Mucosa of rectum (tissue), 2 donors: ENCODE measurements at regions not wholly inside any gene's neighbourhood (a gene's known extent, or its start where the extent isn't known, plus 50 kb on each side); places are given as distances from the start of the nearest gene placed in this dataset.
A peak's percentile ranks its signal among the peaks of the same experiment; 100 is the strongest.

Experiments used
- H3K27ac ChIP-seq, 2 donors: one replicate each; pipeline ENCODE4 v1.7.0; 2013; ENCODE audit warnings: inconsistent platforms in 2 of 2, low read depth in 2 of 2, low read length in 2 of 2
- H3K27me3 ChIP-seq, 2 donors: one replicate each; pipeline ENCODE4 v1.7.0; 2013; ENCODE audit warnings: low read length in 2 of 2; ENCODE audit not compliant: control insufficient read depth in 2 of 2, insufficient read depth in 2 of 2
- H3K36me3 ChIP-seq, 2 donors: one replicate each; pipeline ENCODE4 v1.7.0; 2013; ENCODE audit warnings: low read length in 2 of 2; ENCODE audit not compliant: control insufficient read depth in 2 of 2, insufficient read depth in 2 of 2
- H3K4me1 ChIP-seq, 2 donors: one replicate each; pipeline ENCODE4 v1.7.0; 2013; ENCODE audit warnings: low read length in 2 of 2, mild to moderate bottlenecking in 1 of 2; ENCODE audit not compliant: control insufficient read depth in 2 of 2, insufficient read depth in 2 of 2
- H3K4me3 ChIP-seq, 2 donors: one replicate each; pipeline ENCODE4 v1.7.0; 2013; ENCODE audit warnings: low read length in 2 of 2
- H3K9ac ChIP-seq, 2 donors: one replicate each; pipeline ENCODE4 v1.7.0; 2013; ENCODE audit warnings: low read length in 2 of 2, low read depth in 1 of 2, mild to moderate bottlenecking in 1 of 2
- H3K9me3 ChIP-seq, 2 donors: one replicate each; pipeline ENCODE4 v1.7.0; 2013; ENCODE audit warnings: low read length in 2 of 2; ENCODE audit not compliant: control insufficient read depth in 2 of 2
- donor health status: healthy.
- donor health status: Normal muscosa, but diverticular disease.

- Histone ChIP-seq H3K27me3 (no peaks in the 10 kb centered on the region), H3K36me3 (no peaks in the 10 kb centered on the region), H3K9me3 (no peaks in the 10 kb centered on the region), H3K27ac (no peak overlapping the region), H3K4me1 (no peaks in the 10 kb centered on the region), H3K4me3 (no peak overlapping the region), H3K9ac (no peak overlapping the region)
These were observed 127.9 kb upstream of the CDK1 start for GRCh38 chr10:60650378-60650800.

GRCh38 chr10:60649485-60650377 lies 128.5 kb upstream of the CDK1 start:
- H3K9me3 ChIP-seq: no peaks in the 10 kb centered on the region
- H3K4me3 ChIP-seq: no peak overlapping the region
- H3K27ac ChIP-seq: no peak overlapping the region
- H3K9ac ChIP-seq: no peak overlapping the region
- no peaks in the 10 kb centered on the region for H3K4me1 ChIP-seq
- no peaks in the 10 kb centered on the region for H3K27me3 ChIP-seq
- H3K36me3 ChIP-seq: no peaks in the 10 kb centered on the region

- H3K4me3 ChIP-seq: no peak overlapping the region
- no peak overlapping the region for H3K9ac ChIP-seq
- H3K27me3 ChIP-seq: no peaks in the 10 kb centered on the region
- no peaks in the 10 kb centered on the region for H3K4me1 ChIP-seq
- no peak overlapping the region for H3K27ac ChIP-seq
- H3K36me3 ChIP-seq: no peaks in the 10 kb centered on the region
- H3K9me3 ChIP-seq: no peaks in the 10 kb centered on the region
These were observed 129.5 kb upstream of the CDK1 start for GRCh38 chr10:60648761-60649160.

- Histone ChIP-seq H3K27me3 (no peaks in the 10 kb centered on the region), H3K9ac (no peak overlapping the region), H3K9me3 (no peaks in the 10 kb centered on the region), H3K36me3 (no peaks in the 10 kb centered on the region), H3K4me1 (no peaks in the 10 kb centered on the region), H3K27ac (no peak overlapping the region), H3K4me3 (no peak overlapping the region)
These were observed 131.1 kb upstream of the CDK1 start for GRCh38 chr10:60646966-60647796.

GRCh38 chr10:60645980-60646379 lies 132.3 kb upstream of the CDK1 start:
- Histone ChIP-seq H3K4me3 (no peak overlapping the region), H3K27me3 (no peaks in the 10 kb centered on the region), H3K27ac (no peak overlapping the region), H3K9me3 (no peaks in the 10 kb centered on the region), H3K4me1 (no peaks in the 10 kb centered on the region), H3K9ac (no peak overlapping the region), H3K36me3 (no peaks in the 10 kb centered on the region)

GRCh38 chr10:60644436-60645130 lies 133.7 kb upstream of the CDK1 start:
- Histone ChIP-seq H3K9me3 (no peaks in the 10 kb centered on the region), H3K4me3 (no peak overlapping the region), H3K27ac (no peak overlapping the region), H3K27me3 (no peaks in the 10 kb centered on the region), H3K4me1 (no peaks in the 10 kb centered on the region), H3K9ac (no peak overlapping the region), H3K36me3 (no peaks in the 10 kb centered on the region)

- Histone ChIP-seq H3K36me3 (no peaks in the 10 kb centered on the region), H3K27ac (no peak overlapping the region), H3K4me1 (no peaks in the 10 kb centered on the region), H3K9ac (no peak overlapping the region), H3K27me3 (no peaks in the 10 kb centered on the region), H3K9me3 (no peaks in the 10 kb centered on the region), H3K4me3 (no peak overlapping the region)
These were observed 134.4 kb upstream of the CDK1 start for GRCh38 chr10:60643874-60644273.

- Histone ChIP-seq H3K4me3 (no peak overlapping the region), H3K27me3 (no peaks in the 10 kb centered on the region), H3K36me3 (no peaks in the 10 kb centered on the region), H3K27ac (no peak overlapping the region), H3K4me1 (peaks cover 0 to 3% of the 10 kb centered on the region in 2 donors), H3K9me3 (no peaks in the 10 kb centered on the region), H3K9ac (no peak overlapping the region)
These were observed 148.9 kb upstream of the CDK1 start for GRCh38 chr10:60629332-60629731.

GRCh38 chr10:60627778-60628748 lies 150.2 kb upstream of the CDK1 start:
- no peaks in the 10 kb centered on the region for H3K9me3 ChIP-seq
- peaks cover 0 to 3% of the 10 kb centered on the region in 2 donors for H3K4me1 ChIP-seq
- no peaks in the 10 kb centered on the region for H3K27me3 ChIP-seq
- no peaks in the 10 kb centered on the region for H3K36me3 ChIP-seq
- peak overlapping the region in 1 of 2 donors; percentile 23 for H3K27ac ChIP-seq
- H3K9ac ChIP-seq: no peak overlapping the region
- peak overlapping the region; percentile 34 to 55 for H3K4me3 ChIP-seq
